SK-N-MC (cell line): ENCODE measurements at regions not wholly inside any gene's neighbourhood (a gene's known extent, or its start where the extent isn't known, plus 50 kb on each side); places are given as distances from the start of the nearest gene placed in this dataset.

Source experiments
- EZH2 ChIP-seq: fragments of 200-600 bp; sonication (generic); IDR thresholded peaks from one replicate; pipeline ENCODE4 v1.6.1; 2017; ENCODE audit warnings: antibody characterized with exemption
- POLR2AphosphoS5 ChIP-seq: IDR thresholded peaks from 2 replicates; pipeline ENCODE4 v1.6.1; 2012; ENCODE audit warnings: mild to moderate bottlenecking, low read depth, low read length, borderline replicate concordance

DNA sequence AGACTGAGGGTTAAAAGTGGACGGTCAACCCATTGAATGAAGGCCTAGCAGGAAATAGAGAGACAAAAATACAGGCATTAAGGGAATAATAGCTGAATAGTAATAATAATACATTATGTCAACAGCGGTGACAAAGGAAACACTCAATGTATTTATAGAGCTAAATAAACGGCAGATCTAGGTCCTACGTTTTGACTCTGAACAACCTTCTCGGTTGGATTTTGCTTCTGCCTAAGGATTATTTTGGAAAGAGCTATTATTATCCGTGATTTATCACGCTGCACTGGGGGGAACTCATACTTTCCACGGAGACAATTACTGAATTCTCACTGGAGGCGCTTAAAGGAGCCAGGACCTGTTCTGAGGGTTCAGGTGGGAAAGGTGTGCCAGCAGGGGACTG lies 118.2 kb upstream of the KIRREL3 start:
- no peak for TF ChIP-seq POLR2AphosphoS5
- no peak for TF ChIP-seq EZH2
